SK-MEL-5 (cell line): ENCODE measurements at regions not wholly inside any gene's neighbourhood (a gene's known extent, or its start where the extent isn't known, plus 50 kb on each side); places are given as distances from the start of the nearest gene placed in this dataset.
"Not testable (repeated sequence)": the region's sequence is repeated elsewhere in the genome, so short reads cannot be mapped to it uniquely, and the experiment has no call there.

Experiments
- DNase-seq: peaks from one replicate; pipeline ENCODE4 v3.0.0-alpha.2; 2016; ENCODE audit warnings: low read depth, low spot score
- in situ Hi-C: cut with HindIII; loops from 2 replicates; pipeline ENCODE4 v1.10.0; 2016; ENCODE audit warnings: low sequenced_read_pairs, high pct_unique_total_duplicates, low pct_unique_long_range_greater_than_20kb

GRCh38 chr10:29820890-29821461 lies 186.2 kb upstream of the SVIL start:
- in situ Hi-C loops = no loop called here
- DNase-seq = no peak

GRCh38 chr10:29816801-29817558 lies 182.2 kb upstream of the SVIL start:
- DNase-seq = no peak
- in situ Hi-C loops = no loop called here

GRCh38 chr10:29815572-29815971 lies 180.8 kb upstream of the SVIL start:
- in situ Hi-C loops = no loop called here
- DNase-seq = no peak

- in situ Hi-C loops = no loop called here
- no peak for DNase-seq
Measured at GRCh38 chr10:29811751-29812427, 177.1 kb upstream of the SVIL start.

- in situ Hi-C loops = no loop called here
- no peak for DNase-seq
Measured at GRCh38 chr10:29810816-29811215, 176.0 kb upstream of the SVIL start.

GRCh38 chr10:29810231-29810630 lies 175.5 kb upstream of the SVIL start:
- in situ Hi-C loops, DNase-seq: not testable (repeated sequence)

GRCh38 chr10:29809383-29809782 lies 174.6 kb upstream of the SVIL start:
- no peak for DNase-seq
- in situ Hi-C loops = no loop called here

- DNase-seq = peak; percentile 22
Measured at GRCh38 chr10:29807163-29807806, 172.5 kb upstream of the SVIL start.

GRCh38 chr10:29806350-29806788 lies 171.6 kb upstream of the SVIL start:
- in situ Hi-C loops = no loop called here
- no peak for DNase-seq

More at GRCh38 chr10:29807163-29807806, 172.5 kb upstream of the SVIL start:
- in situ Hi-C loops = no loop called here

- no peak for DNase-seq
- in situ Hi-C loops = no loop called here
Measured at GRCh38 chr10:29805134-29805723, 170.5 kb upstream of the SVIL start.

- peak; percentile 43 for DNase-seq
- in situ Hi-C loops = no loop called here
Measured at GRCh38 chr10:29804025-29804852, 169.5 kb upstream of the SVIL start.

- in situ Hi-C loops = no loop called here
Measured at GRCh38 chr10:29802171-29802570, 167.4 kb upstream of the SVIL start.

GRCh38 chr10:29798921-29799690 lies 164.3 kb upstream of the SVIL start:
- DNase-seq = no peak
- in situ Hi-C loops = no loop called here

More at GRCh38 chr10:29802171-29802570, 167.4 kb upstream of the SVIL start:
- DNase-seq = no peak

GRCh38 chr10:29797616-29798015 lies 162.8 kb upstream of the SVIL start:
- in situ Hi-C loops = no loop called here
- no peak for DNase-seq

- in situ Hi-C loops = no loop called here
- DNase-seq = no peak
Measured at GRCh38 chr10:29795850-29796249, 161.1 kb upstream of the SVIL start.

- no peak for DNase-seq
- in situ Hi-C loops = no loop called here
Measured at GRCh38 chr10:29794776-29795611, 160.2 kb upstream of the SVIL start.
